ENCODE measurements at regions not wholly inside any gene's neighbourhood (a gene's known extent, or its start where the extent isn't known, plus 50 kb on each side); places are given as distances from the start of the nearest gene placed in this dataset.
"Not testable (repeated sequence)": the region's sequence is repeated elsewhere in the genome, so short reads cannot be mapped to it uniquely, and the experiment has no call there.

- DNase-seq, result no peak
These were observed 62.7 kb upstream of the GRID2 start for GRCh38 chr4:92241094-92241493.

GRCh38 chr4:92246384-92246783 lies 57.4 kb upstream of the GRID2 start:
- DNase-seq, result no peak

GRCh38 chr4:92249541-92249940 lies 54.2 kb upstream of the GRID2 start:
- no peak for DNase-seq

GRCh38 chr4:92251711-92252110 lies 52.1 kb upstream of the GRID2 start:
- DNase-seq, result no peak

GRCh38 chr4:92252358-92252757 lies 51.4 kb upstream of the GRID2 start:
- DNase-seq, result not testable (repeated sequence)

- DNase-seq, result no peak
These were observed 50.9 kb upstream of the GRID2 start for GRCh38 chr4:92252846-92253245.

GRCh38 chr4:92253550-92253949 lies 50.2 kb upstream of the GRID2 start:
- DNase-seq, result no peak

All from DMS79 treated with DMSO at 0.1 percent for 48 hours (cell line).